HepG2 (cell line): ENCODE measurements at regions not wholly inside any gene's neighbourhood (a gene's known extent, or its start where the extent isn't known, plus 50 kb on each side); places are given as distances from the start of the nearest gene placed in this dataset.

Experiments used
- ATAC-seq: fragments of 200-7000 bp; cut with Tn5 transposase; 3 replicates; pipeline ENCODE4 v1.9.1; 2020; ENCODE audit warnings: mild to moderate bottlenecking, moderate library complexity
- BruUV-seq: library from RNA; stranded (reverse); fragments of 400-500 nt; replicated peaks from 2 replicates; lab custom pipeline; 2021; lab: Mats Ljungman, UMichigan
- CTCF ChIA-PET: fragments of 300-600 bp; formaldehyde crosslinking; extraction: SDS; loops from one replicate; lab custom pipeline; 2021; ENCODE audit warnings: low total read pairs, inconsistent platforms, low intra/inter-chr PET ratio; lab: Yijun Ruan, JAX
- POLR2A ChIA-PET: fragments of 350-600 bp; sonication (Branson Sonifier 250); formaldehyde crosslinking; loops from one replicate; lab custom pipeline; 2020; ENCODE audit warnings: antibody characterized with exemption, inconsistent platforms; lab: Yijun Ruan, JAX
- DNase-seq: peaks from one replicate; pipeline ENCODE4 v3.0.0-alpha.2; 2015; ENCODE audit warnings: low spot score
- FAIRE-seq: peaks from 3 replicates; lab custom pipeline; 2011; peaks lifted over from hg19 to GRCh38; lab: Jason Lieb, UNC
- H2AFZ ChIP-seq: one replicate; pipeline ENCODE4 v1.6.1; 2011; ENCODE audit warnings: low read length, inconsistent platforms
- H3K27ac ChIP-seq: fragments of 300-600 bp; 3 replicates; pipeline ENCODE4 v1.8.0; 2011; ENCODE audit warnings: mixed run types, mild to moderate bottlenecking, mixed read lengths, low read length, inconsistent platforms; ENCODE audit not compliant: insufficient read depth; ENCODE audit errors: extremely low read length
- H3K27me3 ChIP-seq, 2 experiments: fragments of 200-600 bp in 1 of 2; 2 replicates in 1 of 2; 3 replicates in 1 of 2; pipeline versions ENCODE4 v1.6.0 to v1.8.0; 2011; ENCODE audit warnings: low read length in 2 of 2, mild to moderate bottlenecking in 2 of 2, moderate library complexity in 2 of 2, inconsistent platforms in 1 of 2; ENCODE audit not compliant: insufficient read depth in 2 of 2, control insufficient read depth in 1 of 2
- H3K36me3 ChIP-seq, 2 experiments: fragments of 200-600 bp in 1 of 2; replicated peaks in 1 of 2; 2 replicates in 1 of 2; 3 replicates in 1 of 2; pipeline versions ENCODE4 v1.5.1 to v1.8.0; 2011; ENCODE audit warnings: low read length in 2 of 2, inconsistent platforms in 1 of 2; ENCODE audit not compliant: insufficient read depth in 2 of 2, control insufficient read depth in 1 of 2
- H3K4me1 ChIP-seq: 2 replicates; pipeline ENCODE4 v1.5.1; 2012; ENCODE audit warnings: low read length, inconsistent platforms; ENCODE audit not compliant: insufficient read depth
- H3K4me2 ChIP-seq: 2 replicates; pipeline ENCODE4 v1.6.0; 2011; ENCODE audit warnings: low read depth, low read length, inconsistent platforms
- H3K4me3 ChIP-seq, 3 experiments: fragments of 200-600 bp in 1 of 3; sonication (generic), shearing (Covaris generic) in 1 of 3; replicated peaks in 1 of 3; 2 replicates each; pipeline ENCODE4 v1.5.1; 2011 to 2016; ENCODE audit warnings: low read length in 3 of 3, inconsistent platforms in 2 of 3, low read depth in 2 of 3, mild to moderate bottlenecking in 2 of 3, control low read depth in 1 of 3, mixed read lengths in 1 of 3; ENCODE audit not compliant: insufficient read depth in 1 of 3
- H3K79me2 ChIP-seq: one replicate; pipeline ENCODE4 v1.6.1; 2011; ENCODE audit warnings: low read length, inconsistent platforms; ENCODE audit not compliant: insufficient read depth
- H3K9ac ChIP-seq: 2 replicates; pipeline ENCODE4 v1.6.0; 2011; ENCODE audit warnings: mild to moderate bottlenecking, low read depth, low read length, inconsistent platforms; ENCODE audit not compliant: insufficient read depth
- H3K9me3 ChIP-seq: 2 replicates; pipeline ENCODE4 v1.5.1; 2012; ENCODE audit warnings: mild to moderate bottlenecking, low read length
- H4K20me1 ChIP-seq: 2 replicates; pipeline ENCODE4 v1.6.0; 2011; ENCODE audit warnings: inconsistent platforms, mild to moderate bottlenecking, low read length, moderate library complexity; ENCODE audit not compliant: insufficient read depth
- MZF1 ChIP-seq: sonication (generic); formaldehyde crosslinking; IDR thresholded peaks from 2 replicates; pipeline ENCODE4 v1.8.1; 2023; ENCODE audit warnings: mild to moderate bottlenecking, missing genetic modification reagents, borderline replicate concordance
- PLSCR1 ChIP-seq: sonication (generic); formaldehyde crosslinking; IDR thresholded peaks from 2 replicates; pipeline ENCODE4 v1.5.0; 2020; ENCODE audit warnings: missing genetic modification reagents, mild to moderate bottlenecking, borderline replicate concordance
- POLR2AphosphoS5 ChIP-seq: IDR thresholded peaks from 2 replicates; pipeline ENCODE4 v1.6.1; 2012; ENCODE audit warnings: low read depth, low read length
- SMAD1 ChIP-seq: sonication (generic); formaldehyde crosslinking; IDR thresholded peaks from 2 replicates; pipeline ENCODE4 v1.4.0; 2020; ENCODE audit warnings: missing genetic modification reagents, low read depth, mild to moderate bottlenecking, borderline replicate concordance
- TBX3 ChIP-seq: fragments of 450-650 bp; IDR thresholded peaks from 2 replicates; pipeline ENCODE4 v1.6.1; 2017; ENCODE audit warnings: antibody characterized with exemption, mild to moderate bottlenecking, inconsistent platforms, borderline replicate concordance
- YY1 ChIP-seq: IDR thresholded peaks from 2 replicates; pipeline ENCODE4 v1.6.1; 2011; ENCODE audit warnings: low read length, low read depth, moderate library complexity, mild to moderate bottlenecking; ENCODE audit not compliant: insufficient read depth, insufficient replicate concordance
- ZBTB3 ChIP-seq: sonication (generic); formaldehyde crosslinking; IDR thresholded peaks from 2 replicates; pipeline ENCODE4 v1.4.0; 2020; ENCODE audit warnings: low read depth, mild to moderate bottlenecking, moderate library complexity, missing genetic modification reagents, borderline replicate concordance
- ZFP37 ChIP-seq: sonication (generic); formaldehyde crosslinking; IDR thresholded peaks from 2 replicates; pipeline ENCODE4 v1.4.0; 2020; ENCODE audit warnings: missing genetic modification reagents, borderline replicate concordance
- ZNF256 ChIP-seq: sonication (generic); formaldehyde crosslinking; conservative IDR thresholded peaks from 2 replicates; pipeline ENCODE4 v1.4.0; 2020; ENCODE audit warnings: missing genetic modification reagents
- ZNF296 ChIP-seq: sonication (generic); formaldehyde crosslinking; conservative IDR thresholded peaks from 2 replicates; pipeline ENCODE4 v1.5.0; 2020; ENCODE audit warnings: mild to moderate bottlenecking, missing genetic modification reagents
- ZNF3 ChIP-seq: IDR thresholded peaks from 2 replicates; pipeline ENCODE4 v1.7.0; 2017; ENCODE audit warnings: inconsistent platforms
- ZNF382 ChIP-seq: sonication (generic); formaldehyde crosslinking; IDR thresholded peaks from 2 replicates; pipeline ENCODE4 v1.5.0; 2020; ENCODE audit warnings: missing genetic modification reagents, mild to moderate bottlenecking, borderline replicate concordance
- ZNF556 ChIP-seq: sonication (generic); formaldehyde crosslinking; IDR thresholded peaks from 2 replicates; pipeline ENCODE4 v1.4.0; 2020; ENCODE audit warnings: mild to moderate bottlenecking, missing genetic modification reagents, borderline replicate concordance
- ZNF773 ChIP-seq: sonication (generic); formaldehyde crosslinking; IDR thresholded peaks from 2 replicates; pipeline ENCODE4 v1.4.0; 2020; ENCODE audit warnings: missing genetic modification reagents, borderline replicate concordance
- in situ Hi-C: cut with HindIII; loops from 2 replicates; pipeline ENCODE4 v1.10.0; 2017; ENCODE audit warnings: low pct_unique_long_range_greater_than_20kb; ENCODE audit not compliant: extremely low pct_ligation_motif_present
- intact Hi-C: fragments of 100-400 bp; cut with micrococcal nuclease; formaldehyde crosslinking; loops from one replicate; pipeline ENCODE4 v1.10.0; 2022; ENCODE audit not compliant: unreplicated experiment
- TF ChIP-seq, protein P1 (sequence below): sonication (generic); formaldehyde crosslinking; conservative IDR thresholded peaks from 2 replicates; pipeline ENCODE4 v1.5.0; 2020; ENCODE audit warnings: missing genetic modification reagents
- TF ChIP-seq, protein P2 (sequence below): sonication (generic); formaldehyde crosslinking; IDR thresholded peaks from 2 replicates; pipeline ENCODE4 v1.5.0; 2020; ENCODE audit warnings: mild to moderate bottlenecking, low read depth, missing genetic modification reagents, borderline replicate concordance
- TF ChIP-seq, protein P3 (sequence below): sonication (generic); formaldehyde crosslinking; IDR thresholded peaks from 2 replicates; pipeline ENCODE4 v1.4.0; 2020; ENCODE audit warnings: missing genetic modification reagents
- TF ChIP-seq, protein P4 (sequence below): sonication (generic); formaldehyde crosslinking; IDR thresholded peaks from 2 replicates; pipeline ENCODE4 v1.8.0; 2023; ENCODE audit warnings: mild to moderate bottlenecking, missing genetic modification reagents

DNA sequence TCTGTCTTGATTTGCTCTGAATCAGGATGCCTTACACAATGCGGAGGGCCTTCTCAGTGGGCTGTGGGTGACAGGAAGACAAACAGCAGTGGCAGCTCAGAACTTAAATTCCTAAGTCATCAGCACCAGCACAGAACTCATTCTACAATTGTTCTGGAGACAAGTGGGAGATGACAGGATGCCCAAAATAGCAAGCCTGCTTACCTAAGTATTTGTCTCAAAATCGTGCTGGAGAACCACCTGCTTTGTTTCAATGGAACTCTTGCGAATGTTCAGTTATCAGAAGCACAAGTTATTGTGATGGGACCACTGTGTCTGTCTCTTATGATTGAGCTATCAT lies 76.1 kb downstream of the VCAM1 start (continued):
- TF ChIP-seq, protein P1, sequence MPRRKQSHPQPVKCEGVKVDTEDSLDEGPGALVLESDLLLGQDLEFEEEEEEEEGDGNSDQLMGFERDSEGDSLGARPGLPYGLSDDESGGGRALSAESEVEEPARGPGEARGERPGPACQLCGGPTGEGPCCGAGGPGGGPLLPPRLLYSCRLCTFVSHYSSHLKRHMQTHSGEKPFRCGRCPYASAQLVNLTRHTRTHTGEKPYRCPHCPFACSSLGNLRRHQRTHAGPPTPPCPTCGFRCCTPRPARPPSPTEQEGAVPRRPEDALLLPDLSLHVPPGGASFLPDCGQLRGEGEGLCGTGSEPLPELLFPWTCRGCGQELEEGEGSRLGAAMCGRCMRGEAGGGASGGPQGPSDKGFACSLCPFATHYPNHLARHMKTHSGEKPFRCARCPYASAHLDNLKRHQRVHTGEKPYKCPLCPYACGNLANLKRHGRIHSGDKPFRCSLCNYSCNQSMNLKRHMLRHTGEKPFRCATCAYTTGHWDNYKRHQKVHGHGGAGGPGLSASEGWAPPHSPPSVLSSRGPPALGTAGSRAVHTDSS, result no peak
- TF ChIP-seq POLR2AphosphoS5 (no peak), ZNF296 (no peak), MZF1 (no peak), TBX3 (no peak), ZNF3 (CRISPR knock-in tag) (no peak), ZNF773 (CRISPR knock-in tag) (no peak), ZNF556 (CRISPR knock-in tag) (no peak)
- TF ChIP-seq, protein P2, sequence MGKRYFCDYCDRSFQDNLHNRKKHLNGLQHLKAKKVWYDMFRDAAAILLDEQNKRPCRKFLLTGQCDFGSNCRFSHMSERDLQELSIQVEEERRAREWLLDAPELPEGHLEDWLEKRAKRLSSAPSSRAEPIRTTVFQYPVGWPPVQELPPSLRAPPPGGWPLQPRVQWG (CRISPR knock-in tag), result no peak

DNA sequence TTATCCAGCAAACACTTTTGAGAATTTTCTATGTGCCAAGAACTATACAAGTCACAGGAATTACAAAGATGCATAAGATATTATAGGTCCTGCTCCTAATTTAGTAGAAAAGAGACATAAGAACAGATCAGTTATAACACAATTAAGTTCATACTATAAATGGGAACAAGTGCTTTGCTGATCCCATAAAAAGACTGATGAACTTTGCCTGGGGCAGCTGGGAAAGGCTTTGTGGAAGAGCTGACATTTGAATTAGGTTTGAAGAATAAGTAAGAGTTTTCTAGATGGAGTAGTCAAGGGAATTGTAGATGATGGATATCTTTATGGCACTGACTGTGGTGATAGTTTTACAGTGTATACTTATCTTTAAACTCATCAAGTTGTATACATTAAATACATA lies 76.5 kb downstream of the VCAM1 start:
- no peak overlapping the region for H3K4me2 ChIP-seq
- no peak overlapping the region for H3K27ac ChIP-seq
- BruUV-seq, result no TSS peak
- DNase-seq (no peak), FAIRE-seq (no peak), ATAC-seq (no peak)
- H4K20me1 ChIP-seq, result no peaks in the 10 kb centered on the region
- ChIA-PET POLR2A (no interaction called here), CTCF (no interaction called here)
- H2AFZ ChIP-seq, result no peak overlapping the region
- H3K27me3 ChIP-seq, result no peaks in the 10 kb centered on the region
- H3K9ac ChIP-seq, result no peak overlapping the region
- H3K79me2 ChIP-seq, result no peaks in the 10 kb centered on the region
- no peak overlapping the region for H3K4me3 ChIP-seq
- no peaks in the 10 kb centered on the region for H3K9me3 ChIP-seq
- intact Hi-C loops, result no loop called here
- H3K4me1 ChIP-seq, result peaks cover 17% of the 10 kb centered on the region
- no peaks in the 10 kb centered on the region for H3K36me3 ChIP-seq
- in situ Hi-C loops, result no loop called here
- TF ChIP-seq ZBTB3 (CRISPR knock-in tag), result no peak
- TF ChIP-seq PLSCR1 (CRISPR knock-in tag), result no peak
- no peak for TF ChIP-seq ZNF382 (CRISPR knock-in tag)
- TF ChIP-seq YY1, result no peak
- TF ChIP-seq ZNF256 (CRISPR knock-in tag), result no peak
- TF ChIP-seq ZFP37 (CRISPR knock-in tag), result no peak
- TF ChIP-seq, protein P3, sequence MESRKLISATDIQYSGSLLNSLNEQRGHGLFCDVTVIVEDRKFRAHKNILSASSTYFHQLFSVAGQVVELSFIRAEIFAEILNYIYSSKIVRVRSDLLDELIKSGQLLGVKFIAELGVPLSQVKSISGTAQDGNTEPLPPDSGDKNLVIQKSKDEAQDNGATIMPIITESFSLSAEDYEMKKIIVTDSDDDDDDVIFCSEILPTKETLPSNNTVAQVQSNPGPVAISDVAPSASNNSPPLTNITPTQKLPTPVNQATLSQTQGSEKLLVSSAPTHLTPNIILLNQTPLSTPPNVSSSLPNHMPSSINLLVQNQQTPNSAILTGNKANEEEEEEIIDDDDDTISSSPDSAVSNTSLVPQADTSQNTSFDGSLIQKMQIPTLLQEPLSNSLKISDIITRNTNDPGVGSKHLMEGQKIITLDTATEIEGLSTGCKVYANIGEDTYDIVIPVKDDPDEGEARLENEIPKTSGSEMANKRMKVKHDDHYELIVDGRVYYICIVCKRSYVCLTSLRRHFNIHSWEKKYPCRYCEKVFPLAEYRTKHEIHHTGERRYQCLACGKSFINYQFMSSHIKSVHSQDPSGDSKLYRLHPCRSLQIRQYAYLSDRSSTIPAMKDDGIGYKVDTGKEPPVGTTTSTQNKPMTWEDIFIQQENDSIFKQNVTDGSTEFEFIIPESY (CRISPR knock-in tag), result no peak
- no peak for TF ChIP-seq SMAD1 (CRISPR knock-in tag)
- TF ChIP-seq, protein P4, sequence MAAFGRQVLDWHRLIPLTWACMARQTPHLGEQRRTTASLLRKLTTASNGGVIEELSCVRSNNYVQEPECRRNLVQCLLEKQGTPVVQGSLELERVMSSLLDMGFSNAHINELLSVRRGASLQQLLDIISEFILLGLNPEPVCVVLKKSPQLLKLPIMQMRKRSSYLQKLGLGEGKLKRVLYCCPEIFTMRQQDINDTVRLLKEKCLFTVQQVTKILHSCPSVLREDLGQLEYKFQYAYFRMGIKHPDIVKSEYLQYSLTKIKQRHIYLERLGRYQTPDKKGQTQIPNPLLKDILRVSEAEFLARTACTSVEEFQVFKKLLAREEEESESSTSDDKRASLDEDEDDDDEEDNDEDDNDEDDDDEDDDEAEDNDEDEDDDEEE (CRISPR knock-in tag), result no peak
